K562 (cell line): ENCODE measurements at regions not wholly inside any gene's neighbourhood (a gene's known extent, or its start where the extent isn't known, plus 50 kb on each side); places are given as distances from the start of the nearest gene placed in this dataset.
"Not testable (repeated sequence)": the region's sequence is repeated elsewhere in the genome, so short reads cannot be mapped to it uniquely, and the experiment has no call there.

ENCODE experiments used
- ATAC-seq: fragments of 200-7000 bp; cut with Tn5 transposase; 3 replicates; pipeline ENCODE4 v1.9.1; 2020; ENCODE audit warnings: moderate library complexity
- BruUV-seq: library from RNA; stranded (reverse); fragments of 400-500 nt; replicated peaks from 2 replicates; lab custom pipeline; 2021; lab: Mats Ljungman, UMichigan
- CTCF ChIA-PET: fragments of 300-600 bp; formaldehyde crosslinking; extraction: SDS; loops from one replicate; lab custom pipeline; 2021; ENCODE audit warnings: low intra/inter-chr PET ratio; lab: Yijun Ruan, JAX
- POLR2A ChIA-PET: fragments of 300-600, 350-650 bp; sonication (Branson Sonifier 250); formaldehyde crosslinking; extraction: SDS; loops from one replicate; lab custom pipeline; 2021; ENCODE audit warnings: antibody characterized with exemption, inconsistent platforms; lab: Yijun Ruan, JAX
- DNase-seq, 4 experiments: peaks; one replicate each; pipeline versions ENCODE4 v3.0.0 to v3.0.0-alpha.2; 2011 to 2018; ENCODE audit warnings: low spot score in 3 of 4, mixed read lengths in 3 of 4; ENCODE audit errors: extremely low read depth in 1 of 4
- FAIRE-seq: peaks from 2 replicates; lab custom pipeline; 2011; peaks lifted over from hg19 to GRCh38; lab: Jason Lieb, UNC
- H2AFZ ChIP-seq: 2 replicates; pipeline ENCODE4 v1.6.0; 2011; ENCODE audit warnings: low read depth, low read length, control low read depth, inconsistent platforms
- H3K27ac ChIP-seq: fragments of 200-600 bp; 3 replicates; pipeline ENCODE4 v1.8.0; 2011; ENCODE audit warnings: low read depth, mild to moderate bottlenecking, control low read depth, inconsistent platforms, low read length, moderate library complexity, mixed read lengths; ENCODE audit errors: extremely low read depth
- H3K27me3 ChIP-seq, 2 experiments: fragments of 300-600 bp in 1 of 2; 2 replicates in 1 of 2; 3 replicates in 1 of 2; pipeline versions ENCODE4 v1.6.0 to v1.8.0; 2011; ENCODE audit warnings: inconsistent platforms in 2 of 2, low read length in 2 of 2, mild to moderate bottlenecking in 1 of 2, mixed read lengths in 1 of 2, moderate library complexity in 1 of 2; ENCODE audit not compliant: control insufficient read depth in 2 of 2, insufficient read depth in 2 of 2
- H3K36me3 ChIP-seq: fragments of 300-600 bp; 3 replicates; pipeline ENCODE4 v1.8.0; 2011; ENCODE audit warnings: mild to moderate bottlenecking, low read length, inconsistent platforms; ENCODE audit not compliant: control insufficient read depth, insufficient read depth
- H3K4me1 ChIP-seq, 2 experiments: fragments of 200-600 bp in 1 of 2; replicated peaks in 1 of 2; 2 replicates in 1 of 2; 3 replicates in 1 of 2; pipeline versions ENCODE4 v1.5.1 to v1.8.0; 2011; ENCODE audit warnings: inconsistent platforms in 2 of 2, low read length in 2 of 2, mild to moderate bottlenecking in 1 of 2, mixed read lengths in 1 of 2, moderate library complexity in 1 of 2; ENCODE audit not compliant: control insufficient read depth in 2 of 2, insufficient read depth in 2 of 2
- H3K4me2 ChIP-seq: 2 replicates; pipeline ENCODE4 v1.6.1; 2011; ENCODE audit warnings: low read length, control low read depth, inconsistent platforms, mixed read lengths; ENCODE audit not compliant: insufficient read depth
- H3K4me3 ChIP-seq: fragments of 200-600 bp; sonication (generic), shearing (Covaris generic); 2 replicates; pipeline ENCODE4 v1.5.1; 2016; ENCODE audit warnings: control low read depth, inconsistent platforms
- H3K79me2 ChIP-seq: fragments of 200-600 bp; 3 replicates; pipeline ENCODE4 v1.8.0; 2011; ENCODE audit warnings: low read length, inconsistent platforms; ENCODE audit not compliant: control insufficient read depth, insufficient read depth
- H3K9ac ChIP-seq, 2 experiments: 2 replicates each; pipeline versions ENCODE4 v1.6.0 to v1.6.1; 2011; ENCODE audit warnings: low read depth in 2 of 2, low read length in 2 of 2, control low read depth in 1 of 2, inconsistent platforms in 1 of 2, mild to moderate bottlenecking in 1 of 2, mixed read lengths in 1 of 2; ENCODE audit not compliant: insufficient read depth in 1 of 2
- H3K9me1 ChIP-seq: one replicate; pipeline ENCODE4 v1.6.0; 2011; ENCODE audit warnings: inconsistent platforms, mild to moderate bottlenecking, low read length, moderate library complexity; ENCODE audit not compliant: control insufficient read depth, insufficient read depth
- H3K9me3 ChIP-seq: replicated peaks from 2 replicates; pipeline ENCODE4 v1.5.1; 2011; ENCODE audit warnings: low read depth, low read length, inconsistent platforms; ENCODE audit not compliant: control insufficient read depth, insufficient read depth
- H4K20me1 ChIP-seq: replicated peaks from 2 replicates; pipeline ENCODE4 v1.6.1; 2011; ENCODE audit warnings: low read length, inconsistent platforms, mixed read lengths; ENCODE audit not compliant: control insufficient read depth, insufficient read depth
- NCOA4 ChIP-seq: fragments of 450-650 bp; IDR thresholded peaks from 2 replicates; pipeline ENCODE4 v1.6.1; 2018; ENCODE audit warnings: mild to moderate bottlenecking; ENCODE audit not compliant: partially characterized antibody
- PRMT5 ChIP-seq: sonication (generic); formaldehyde crosslinking; IDR thresholded peaks from 2 replicates; pipeline ENCODE4 v1.5.0; 2020; ENCODE audit warnings: missing genetic modification reagents
- WGBS: fragments of 100-300 bp; shearing (Covaris generic); methylation state at CpG from one replicate; pipeline ENCODE4 v1.1.6; 2016; ENCODE audit warnings: low coverage, mixed read lengths; ENCODE audit not compliant: insufficient coverage; ENCODE audit errors: missing lambda C conversion rate; 5-methylcytosine and 5-hydroxymethylcytosine counted together
- in situ Hi-C: fragments of 300-500 bp; cut with MboI; formaldehyde crosslinking; loops from 4 replicates; pipeline ENCODE4 v1.15.0; 2018; ENCODE audit warnings: inconsistent platforms, mixed read lengths
- intact Hi-C: fragments of 100-400 bp; cut with micrococcal nuclease; formaldehyde crosslinking; loops from 2 replicates; pipeline ENCODE4 v1.14.2; 2022
- TF ChIP-seq, protein P1 (sequence below), 3 experiments: fragments of 200-800 bp in 1 of 3; fragments of 250-450 bp in 1 of 3; fragments of 450-650 bp in 1 of 3; sonication (Bioruptor Pico) in 1 of 3; sonication (Bioruptor generic) in 1 of 3; formaldehyde crosslinking in 1 of 3; IDR thresholded peaks; 2 replicates each; pipeline versions ENCODE4 v1.6.1 to v1.8.0; 2016 to 2022; ENCODE audit warnings: mild to moderate bottlenecking in 2 of 3, missing genetic modification characterization in 2 of 3, missing compliant biosample characterization in 1 of 3, moderate library complexity in 1 of 3
- TF ChIP-seq, protein P2 (sequence below): fragments of 150-350 bp; IDR thresholded peaks from 2 replicates; pipeline ENCODE4 v1.6.1; 2014; ENCODE audit warnings: low read depth, mild to moderate bottlenecking, low read length, borderline replicate concordance

DNA sequence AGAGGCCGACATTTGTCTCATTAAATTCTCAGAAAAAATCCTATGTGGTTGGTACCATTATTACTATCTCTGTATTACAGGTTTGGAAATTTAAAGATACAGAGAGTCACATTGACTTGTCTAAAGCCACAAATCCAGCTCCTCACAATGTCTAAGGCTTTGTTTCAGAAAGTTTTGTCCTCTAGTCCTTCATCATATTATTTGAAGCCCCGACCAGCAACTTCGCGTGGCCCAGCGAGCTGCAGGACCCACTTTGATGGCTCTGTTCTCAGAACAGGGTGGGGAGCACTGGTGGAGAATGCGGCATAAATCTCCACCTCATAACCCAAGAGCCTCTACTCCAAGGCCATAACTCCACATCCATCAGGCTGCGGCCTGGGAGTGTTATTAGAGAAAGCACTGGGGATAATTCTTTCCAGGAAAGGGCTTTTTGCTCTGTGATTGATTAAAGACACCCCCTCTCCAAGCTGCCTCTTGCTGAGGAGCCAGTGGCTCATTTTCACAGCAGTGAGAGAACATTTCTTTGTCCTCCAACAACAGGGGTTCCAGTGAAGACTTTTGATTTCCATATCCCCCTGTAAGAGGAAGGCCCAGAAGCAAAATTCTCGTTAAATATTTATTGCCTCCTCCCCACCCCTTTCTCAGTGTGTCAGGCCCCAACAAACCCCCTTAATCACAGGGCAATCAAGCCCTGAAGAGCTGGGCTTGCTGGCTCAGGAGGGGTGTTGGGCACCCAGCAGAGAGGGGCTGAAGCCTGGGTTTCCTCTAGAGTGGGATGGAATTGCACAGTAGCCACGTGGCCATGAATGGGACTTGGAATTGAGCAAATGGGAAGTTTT, 113.7 kb upstream of the CDH11 start (continued):
- TF ChIP-seq, protein P1, sequence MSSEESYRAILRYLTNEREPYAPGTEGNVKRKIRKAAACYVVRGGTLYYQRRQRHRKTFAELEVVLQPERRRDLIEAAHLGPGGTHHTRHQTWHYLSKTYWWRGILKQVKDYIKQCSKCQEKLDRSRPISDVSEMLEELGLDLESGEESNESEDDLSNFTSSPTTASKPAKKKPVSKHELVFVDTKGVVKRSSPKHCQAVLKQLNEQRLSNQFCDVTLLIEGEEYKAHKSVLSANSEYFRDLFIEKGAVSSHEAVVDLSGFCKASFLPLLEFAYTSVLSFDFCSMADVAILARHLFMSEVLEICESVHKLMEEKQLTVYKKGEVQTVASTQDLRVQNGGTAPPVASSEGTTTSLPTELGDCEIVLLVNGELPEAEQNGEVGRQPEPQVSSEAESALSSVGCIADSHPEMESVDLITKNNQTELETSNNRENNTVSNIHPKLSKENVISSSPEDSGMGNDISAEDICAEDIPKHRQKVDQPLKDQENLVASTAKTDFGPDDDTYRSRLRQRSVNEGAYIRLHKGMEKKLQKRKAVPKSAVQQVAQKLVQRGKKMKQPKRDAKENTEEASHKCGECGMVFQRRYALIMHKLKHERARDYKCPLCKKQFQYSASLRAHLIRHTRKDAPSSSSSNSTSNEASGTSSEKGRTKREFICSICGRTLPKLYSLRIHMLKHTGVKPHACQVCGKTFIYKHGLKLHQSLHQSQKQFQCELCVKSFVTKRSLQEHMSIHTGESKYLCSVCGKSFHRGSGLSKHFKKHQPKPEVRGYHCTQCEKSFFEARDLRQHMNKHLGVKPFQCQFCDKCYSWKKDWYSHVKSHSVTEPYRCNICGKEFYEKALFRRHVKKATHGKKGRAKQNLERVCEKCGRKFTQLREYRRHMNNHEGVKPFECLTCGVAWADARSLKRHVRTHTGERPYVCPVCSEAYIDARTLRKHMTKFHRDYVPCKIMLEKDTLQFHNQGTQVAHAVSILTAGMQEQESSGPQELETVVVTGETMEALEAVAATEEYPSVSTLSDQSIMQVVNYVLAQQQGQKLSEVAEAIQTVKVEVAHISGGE (CRISPR knock-in tag; IDR thresholded peaks at IDR 0.05): no peak
- TF ChIP-seq PRMT5 (CRISPR knock-in tag) (no peak), NCOA4 (no peak)
- TF ChIP-seq, protein P2, sequence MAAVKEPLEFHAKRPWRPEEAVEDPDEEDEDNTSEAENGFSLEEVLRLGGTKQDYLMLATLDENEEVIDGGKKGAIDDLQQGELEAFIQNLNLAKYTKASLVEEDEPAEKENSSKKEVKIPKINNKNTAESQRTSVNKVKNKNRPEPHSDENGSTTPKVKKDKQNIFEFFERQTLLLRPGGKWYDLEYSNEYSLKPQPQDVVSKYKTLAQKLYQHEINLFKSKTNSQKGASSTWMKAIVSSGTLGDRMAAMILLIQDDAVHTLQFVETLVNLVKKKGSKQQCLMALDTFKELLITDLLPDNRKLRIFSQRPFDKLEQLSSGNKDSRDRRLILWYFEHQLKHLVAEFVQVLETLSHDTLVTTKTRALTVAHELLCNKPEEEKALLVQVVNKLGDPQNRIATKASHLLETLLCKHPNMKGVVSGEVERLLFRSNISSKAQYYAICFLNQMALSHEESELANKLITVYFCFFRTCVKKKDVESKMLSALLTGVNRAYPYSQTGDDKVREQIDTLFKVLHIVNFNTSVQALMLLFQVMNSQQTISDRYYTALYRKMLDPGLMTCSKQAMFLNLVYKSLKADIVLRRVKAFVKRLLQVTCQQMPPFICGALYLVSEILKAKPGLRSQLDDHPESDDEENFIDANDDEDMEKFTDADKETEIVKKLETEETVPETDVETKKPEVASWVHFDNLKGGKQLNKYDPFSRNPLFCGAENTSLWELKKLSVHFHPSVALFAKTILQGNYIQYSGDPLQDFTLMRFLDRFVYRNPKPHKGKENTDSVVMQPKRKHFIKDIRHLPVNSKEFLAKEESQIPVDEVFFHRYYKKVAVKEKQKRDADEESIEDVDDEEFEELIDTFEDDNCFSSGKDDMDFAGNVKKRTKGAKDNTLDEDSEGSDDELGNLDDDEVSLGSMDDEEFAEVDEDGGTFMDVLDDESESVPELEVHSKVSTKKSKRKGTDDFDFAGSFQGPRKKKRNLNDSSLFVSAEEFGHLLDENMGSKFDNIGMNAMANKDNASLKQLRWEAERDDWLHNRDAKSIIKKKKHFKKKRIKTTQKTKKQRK: no peak

DNA sequence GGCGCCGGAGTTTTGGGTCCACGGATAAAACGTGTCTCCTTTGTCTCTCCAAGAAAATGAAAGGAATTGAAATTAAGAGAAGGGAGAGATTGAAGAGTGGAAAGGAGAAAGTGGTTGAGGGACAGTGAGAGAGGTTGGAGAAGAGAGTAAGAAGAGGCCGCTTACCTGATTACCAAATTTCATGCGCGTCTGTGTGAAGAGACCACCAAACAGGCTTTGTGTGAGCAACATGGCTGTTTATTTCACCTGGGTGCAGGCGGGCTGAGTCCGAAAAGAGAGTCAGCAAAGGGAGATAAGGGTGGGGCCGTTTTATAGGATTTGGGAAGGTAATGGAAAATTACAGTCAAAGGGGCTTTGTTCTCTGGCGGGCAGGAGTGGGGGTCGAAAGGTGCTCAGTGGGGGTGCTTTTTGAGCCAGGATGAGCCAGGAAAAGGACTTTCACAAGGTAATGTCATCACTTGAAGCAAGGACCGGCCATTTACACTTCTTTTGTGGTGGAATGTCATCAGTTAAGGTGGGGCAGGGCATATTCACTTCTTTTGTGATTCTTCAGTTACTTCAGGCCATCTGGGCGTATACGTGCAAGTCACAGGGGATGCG, 113.0 kb upstream of the CDH11 start:
- 2% methylated on average over 10 of the region's 16 CpGs for WGBS
- H3K4me1 ChIP-seq, H3K9ac ChIP-seq, H3K27me3 ChIP-seq, POLR2A ChIA-PET, intact Hi-C loops, H3K4me3 ChIP-seq, ATAC-seq, H2AFZ ChIP-seq, H3K79me2 ChIP-seq, H3K9me1 ChIP-seq, BruUV-seq, DNase-seq, H4K20me1 ChIP-seq, H3K9me3 ChIP-seq, H3K27ac ChIP-seq, CTCF ChIA-PET, H3K4me2 ChIP-seq, H3K36me3 ChIP-seq, in situ Hi-C loops, FAIRE-seq: not testable (repeated sequence)
